Testis (tissue), 2 donors: ENCODE measurements at regions not wholly inside any gene's neighbourhood (a gene's known extent, or its start where the extent isn't known, plus 50 kb on each side); places are given as distances from the start of the nearest gene placed in this dataset.

Source experiments
- DNase-seq: peaks from one replicate; pipeline ENCODE4 v3.0.0-alpha.2; 2019
- H3K27ac ChIP-seq, 2 donors: fragments of 200-600 bp; sonication (generic); one replicate each; pipeline ENCODE4 v1.5.1; 2019
- H3K27me3 ChIP-seq: fragments of 200-600 bp; sonication (generic); one replicate; pipeline ENCODE4 v1.5.1; 2019
- H3K36me3 ChIP-seq: fragments of 200-600 bp; sonication (generic); one replicate; pipeline ENCODE4 v1.5.1; 2017; ENCODE audit warnings: low read depth; ENCODE audit errors: missing control alignments
- H3K4me1 ChIP-seq: fragments of 200-600 bp; sonication (generic); one replicate; pipeline ENCODE4 v1.5.1; 2019
- H3K4me3 ChIP-seq, 2 donors: fragments of 200-600 bp; sonication (generic); one replicate each; pipeline ENCODE4 v1.5.1; 2017 to 2019
- H3K9me3 ChIP-seq: fragments of 200-600 bp; sonication (generic); one replicate; pipeline ENCODE4 v1.5.1; 2017
- POLR2A ChIP-seq: fragments of 450-650 bp; IDR thresholded peaks from one replicate; pipeline ENCODE4 v1.6.1; 2017; ENCODE audit warnings: antibody characterized with exemption, mild to moderate bottlenecking, moderate library complexity
- WGBS, 2 donors: methylation state at CpG; one replicate each; pipeline ENCODE4 v1.1.5; 2018; 5-methylcytosine and 5-hydroxymethylcytosine counted together
- intact Hi-C: fragments of 100-400 bp; cut with DNase I; formaldehyde crosslinking; loops from one replicate; pipeline ENCODE4 v1.15.1; 2023; ENCODE audit warnings: low total_unique reads
- TF ChIP-seq, protein P1 (sequence below), 3 experiments: fragments of 450-650 bp in 2 of 3; fragments of 200-600 bp in 1 of 3; sonication (generic) in 1 of 3; IDR thresholded peaks; one replicate each; pipeline ENCODE4 v1.5.1; 2016 to 2019; ENCODE audit warnings: antibody characterized with exemption in 3 of 3, mild to moderate bottlenecking in 2 of 3, moderate library complexity in 1 of 3

DNA sequence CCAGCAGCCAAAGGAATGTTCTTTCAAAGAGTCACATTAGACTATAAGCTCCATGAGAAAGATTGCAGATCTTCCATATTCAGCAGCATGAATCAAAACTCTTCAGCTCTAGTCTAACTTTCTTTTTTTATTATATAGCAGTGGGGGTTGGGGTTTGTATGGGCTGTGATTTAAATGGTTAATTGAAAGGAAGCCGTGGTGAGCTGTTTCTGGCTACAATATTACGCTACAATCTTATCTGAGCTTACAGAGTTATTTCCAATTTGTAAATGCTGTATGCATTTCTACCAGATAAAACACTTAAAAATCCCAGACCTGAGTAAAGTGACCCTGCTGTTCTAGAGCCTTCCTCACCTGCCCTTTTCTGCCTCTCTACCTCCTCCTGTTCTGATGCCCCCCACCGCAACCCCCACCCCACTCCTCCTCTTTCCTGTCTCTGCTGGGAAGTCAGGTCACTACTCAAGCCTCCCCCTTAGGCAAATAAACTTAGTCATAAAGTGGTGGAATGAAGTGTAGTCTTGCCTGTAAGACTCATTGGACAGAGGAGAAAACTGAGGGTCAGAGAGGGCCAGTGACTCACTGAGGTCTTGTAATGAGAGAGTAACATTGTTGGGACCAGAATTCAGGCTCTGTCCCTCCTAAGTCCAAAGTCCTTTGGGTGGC is 1089.5 kb downstream of the BCL11B start:
- Histone ChIP-seq H3K27ac (no peak overlapping the region), H3K36me3 (no peaks in the 10 kb centered on the region), H3K4me3 (no peak overlapping the region), H3K27me3 (no peaks in the 10 kb centered on the region), H3K9me3 (no peaks in the 10 kb centered on the region), H3K4me1 (no peaks in the 10 kb centered on the region)
- WGBS, 2 donors = 30 to 46% methylated on average over 3 of the region's 3 CpGs
- TF ChIP-seq, protein P1, sequence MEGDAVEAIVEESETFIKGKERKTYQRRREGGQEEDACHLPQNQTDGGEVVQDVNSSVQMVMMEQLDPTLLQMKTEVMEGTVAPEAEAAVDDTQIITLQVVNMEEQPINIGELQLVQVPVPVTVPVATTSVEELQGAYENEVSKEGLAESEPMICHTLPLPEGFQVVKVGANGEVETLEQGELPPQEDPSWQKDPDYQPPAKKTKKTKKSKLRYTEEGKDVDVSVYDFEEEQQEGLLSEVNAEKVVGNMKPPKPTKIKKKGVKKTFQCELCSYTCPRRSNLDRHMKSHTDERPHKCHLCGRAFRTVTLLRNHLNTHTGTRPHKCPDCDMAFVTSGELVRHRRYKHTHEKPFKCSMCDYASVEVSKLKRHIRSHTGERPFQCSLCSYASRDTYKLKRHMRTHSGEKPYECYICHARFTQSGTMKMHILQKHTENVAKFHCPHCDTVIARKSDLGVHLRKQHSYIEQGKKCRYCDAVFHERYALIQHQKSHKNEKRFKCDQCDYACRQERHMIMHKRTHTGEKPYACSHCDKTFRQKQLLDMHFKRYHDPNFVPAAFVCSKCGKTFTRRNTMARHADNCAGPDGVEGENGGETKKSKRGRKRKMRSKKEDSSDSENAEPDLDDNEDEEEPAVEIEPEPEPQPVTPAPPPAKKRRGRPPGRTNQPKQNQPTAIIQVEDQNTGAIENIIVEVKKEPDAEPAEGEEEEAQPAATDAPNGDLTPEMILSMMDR (IDR thresholded peaks at IDR 0.05) = no peak
- no peak for DNase-seq
- intact Hi-C loops = no loop called here

DNA sequence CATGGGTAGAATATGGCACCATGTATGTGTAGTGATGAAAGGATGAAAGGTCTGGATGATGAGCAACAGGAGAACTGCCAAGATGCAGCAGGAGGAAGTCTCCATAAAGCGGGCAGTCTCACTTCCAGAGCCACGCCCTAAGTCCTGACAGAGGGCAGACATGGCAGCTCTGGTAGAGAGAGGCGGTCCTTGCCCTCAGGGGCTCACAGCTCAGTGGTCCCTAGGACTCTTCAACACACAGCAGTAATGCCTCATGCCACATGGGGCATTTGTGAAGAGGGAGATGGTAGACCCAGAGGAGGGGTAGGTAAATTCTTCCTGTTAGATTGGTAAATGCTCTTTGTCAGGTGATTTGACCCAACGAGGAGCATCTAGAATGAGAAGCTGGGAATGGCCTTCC is 1088.4 kb downstream of the BCL11B start:
- H3K27me3 ChIP-seq = no peaks in the 10 kb centered on the region
- H3K36me3 ChIP-seq = no peaks in the 10 kb centered on the region
- intact Hi-C loops = no loop called here
- DNase-seq = no peak
- H3K4me3 ChIP-seq = no peak overlapping the region
- H3K9me3 ChIP-seq = no peaks in the 10 kb centered on the region
- H3K4me1 ChIP-seq = no peaks in the 10 kb centered on the region
- no peak overlapping the region for H3K27ac ChIP-seq
- 84 to 98% methylated on average over 4 of the region's 4 CpGs for WGBS, 2 donors
- TF ChIP-seq, protein P1 (IDR thresholded peaks at IDR 0.05) = no peak
- TF ChIP-seq POLR2A = no peak

DNA sequence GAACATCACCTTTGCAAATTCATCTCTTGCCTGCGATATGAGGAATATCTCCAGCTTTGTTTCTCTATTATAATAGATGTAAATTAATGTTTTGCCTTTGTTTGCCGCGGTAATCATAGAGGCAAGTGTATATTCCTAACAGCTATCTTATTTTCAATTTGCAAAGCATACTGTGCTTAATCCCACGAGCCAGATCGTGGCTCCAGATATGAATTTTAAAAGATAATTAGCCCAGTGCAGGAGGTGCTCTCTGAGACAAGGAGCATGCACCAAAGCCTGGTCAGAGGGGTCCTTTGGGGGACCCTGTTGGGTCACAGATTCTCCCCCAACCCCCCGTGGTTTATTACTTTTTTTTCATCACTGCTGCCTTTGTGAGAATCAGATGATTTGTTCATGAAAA is 1087.5 kb downstream of the BCL11B start:
- Histone ChIP-seq H3K36me3 (no peaks in the 10 kb centered on the region), H3K4me3 (no peak overlapping the region), H3K9me3 (no peaks in the 10 kb centered on the region), H3K27me3 (no peaks in the 10 kb centered on the region), H3K27ac (no peak overlapping the region), H3K4me1 (no peaks in the 10 kb centered on the region)
- WGBS, 2 donors = 76 to 81% methylated on average over 6 of the region's 6 CpGs
- no peak for DNase-seq
- TF ChIP-seq, protein P1 (IDR thresholded peaks at IDR 0.05) = no peak
- no peak for TF ChIP-seq POLR2A
- intact Hi-C loops = no loop called here

- H3K36me3 ChIP-seq = no peaks in the 10 kb centered on the region
- 69 to 74% methylated on average over 7 to 8 of the region's 8 CpGs for WGBS, 2 donors
- no peak overlapping the region for H3K27ac ChIP-seq
Measured at GRCh38 chr14:98185036-98185435, 1087.0 kb downstream of the BCL11B start.

More at GRCh38 chr14:98185036-98185435, 1087.0 kb downstream of the BCL11B start:
- no peaks in the 10 kb centered on the region for H3K27me3 ChIP-seq
- no peak overlapping the region for H3K4me3 ChIP-seq
- H3K4me1 ChIP-seq = no peaks in the 10 kb centered on the region
- no peak for DNase-seq
- TF ChIP-seq, protein P1 (IDR thresholded peaks at IDR 0.05) = no peak
- no peak for TF ChIP-seq POLR2A
- intact Hi-C loops = no loop called here
- no peaks in the 10 kb centered on the region for H3K9me3 ChIP-seq
